ENCODE measurements at regions not wholly inside any gene's neighbourhood (a gene's known extent, or its start where the extent isn't known, plus 50 kb on each side); places are given as distances from the start of the nearest gene placed in this dataset.

GRCh38 chr9:18061332-18061731 lies 412.6 kb upstream of the ADAMTSL1 start:
- no peak for TF ChIP-seq CTCF (IDR thresholded peaks at IDR 0.05)
- no peak for TF ChIP-seq POLR2A (IDR thresholded peaks at IDR 0.05)
